ENCODE measurements at regions not wholly inside any gene's neighbourhood (a gene's known extent, or its start where the extent isn't known, plus 50 kb on each side); places are given as distances from the start of the nearest gene placed in this dataset.

- Histone ChIP-seq H3K27ac (no peak overlapping the region), H3K4me3 (no peak overlapping the region)
- no peak for TF ChIP-seq CTCF (IDR thresholded peaks at IDR 0.05)
- DNase-seq (ENCODE audit: low spot score): no peak
Measured at GRCh38 chr1:208917723-208918122, 665.8 kb upstream of the CAMK1G start.

- Histone ChIP-seq H3K4me3 (no peak overlapping the region), H3K27ac (no peak overlapping the region)
- no peak for DNase-seq (ENCODE audit: low spot score)
- TF ChIP-seq CTCF (IDR thresholded peaks at IDR 0.05): no peak
Measured at GRCh38 chr1:208918160-208918559, 665.4 kb upstream of the CAMK1G start.

GRCh38 chr1:208919371-208919770, 664.1 kb upstream of the CAMK1G start:
- TF ChIP-seq CTCF (IDR thresholded peaks at IDR 0.05): no peak
- H3K27ac ChIP-seq: no peak overlapping the region
- H3K4me3 ChIP-seq: no peak overlapping the region
- DNase-seq (ENCODE audit: low spot score): no peak

- H3K27ac ChIP-seq: no peak overlapping the region
- TF ChIP-seq CTCF (IDR thresholded peaks at IDR 0.05): no peak
- no peak overlapping the region for H3K4me3 ChIP-seq
- no peak for DNase-seq (ENCODE audit: low spot score)
Measured at GRCh38 chr1:208921259-208921658, 662.3 kb upstream of the CAMK1G start.

- Histone ChIP-seq H3K27ac (no peak overlapping the region), H3K4me3 (no peak overlapping the region)
- DNase-seq (ENCODE audit: low spot score): no peak
- no peak for TF ChIP-seq CTCF (IDR thresholded peaks at IDR 0.05)
Measured at GRCh38 chr1:208923456-208923855, 660.1 kb upstream of the CAMK1G start.

- TF ChIP-seq CTCF (IDR thresholded peaks at IDR 0.05): no peak
- no peak overlapping the region for H3K27ac ChIP-seq
- no peak overlapping the region for H3K4me3 ChIP-seq
- DNase-seq (ENCODE audit: low spot score): no peak
Measured at GRCh38 chr1:208923946-208924720, 659.4 kb upstream of the CAMK1G start.

GRCh38 chr1:208924928-208925327, 658.6 kb upstream of the CAMK1G start:
- no peak for DNase-seq (ENCODE audit: low spot score)
- no peak for TF ChIP-seq CTCF (IDR thresholded peaks at IDR 0.05)
- Histone ChIP-seq H3K27ac (no peak overlapping the region), H3K4me3 (no peak overlapping the region)
